ENCODE measurements at regions not wholly inside any gene's neighbourhood (a gene's known extent, or its start where the extent isn't known, plus 50 kb on each side); places are given as distances from the start of the nearest gene placed in this dataset.
A peak's percentile ranks its signal among the peaks of the same experiment; 100 is the strongest.

DNA sequence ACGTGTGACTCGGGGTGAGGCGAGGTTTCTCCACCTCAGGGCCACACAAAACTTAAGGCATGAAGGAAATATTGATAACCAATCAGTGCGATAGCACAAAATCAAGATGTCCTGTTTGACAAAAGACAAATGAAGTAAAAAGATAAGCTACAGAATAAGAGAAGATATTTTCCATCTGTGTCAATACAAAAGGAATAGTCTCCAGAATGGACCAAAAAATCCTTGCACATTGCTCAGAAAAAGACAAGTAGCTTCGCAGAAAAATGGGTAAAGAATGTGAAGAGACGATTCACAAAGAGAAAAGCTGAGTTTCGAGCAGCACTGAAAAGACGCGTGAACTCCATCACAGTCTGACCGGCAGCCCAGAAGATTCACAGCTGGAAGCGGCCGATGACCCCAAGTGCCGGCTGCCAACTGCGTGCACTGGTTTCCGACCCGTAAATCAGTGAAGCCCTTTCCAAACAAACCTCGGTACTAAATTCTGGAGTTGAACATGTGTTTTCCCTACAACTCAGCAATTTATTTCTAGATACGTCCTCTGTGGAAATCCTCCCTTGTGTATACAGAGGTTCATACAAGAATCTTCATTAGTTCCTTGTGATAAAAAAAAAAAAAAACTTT lies 308.4 kb downstream of the BRD1 start:
- no peak for DNase-seq

DNA sequence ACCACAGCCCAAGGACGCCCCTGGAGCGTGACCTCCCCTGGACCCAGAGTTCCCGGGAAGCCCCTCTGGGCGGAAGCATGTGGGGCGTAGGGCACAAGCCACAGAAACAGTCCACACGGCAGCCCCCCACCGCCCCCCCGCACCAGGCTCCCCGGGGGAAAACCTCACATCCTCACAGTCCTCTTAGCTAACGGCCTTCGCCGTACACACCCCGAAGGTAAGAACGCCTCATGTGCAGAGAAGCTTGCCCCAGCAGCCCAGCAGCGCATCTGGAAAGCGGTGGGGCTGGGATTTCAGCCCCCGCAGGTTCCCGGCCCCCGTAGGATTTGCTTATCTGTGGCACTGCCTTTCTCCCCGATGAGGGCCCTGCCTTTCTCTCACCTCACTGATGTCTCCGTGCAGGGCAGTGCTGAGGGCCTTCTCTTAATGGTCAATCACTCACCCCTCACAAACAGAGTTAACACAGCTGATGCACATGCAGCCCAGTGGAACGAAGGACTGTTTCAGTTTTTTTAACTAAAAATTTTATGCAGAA lies 309.2 kb downstream of the BRD1 start:
- no peak for DNase-seq

DNA sequence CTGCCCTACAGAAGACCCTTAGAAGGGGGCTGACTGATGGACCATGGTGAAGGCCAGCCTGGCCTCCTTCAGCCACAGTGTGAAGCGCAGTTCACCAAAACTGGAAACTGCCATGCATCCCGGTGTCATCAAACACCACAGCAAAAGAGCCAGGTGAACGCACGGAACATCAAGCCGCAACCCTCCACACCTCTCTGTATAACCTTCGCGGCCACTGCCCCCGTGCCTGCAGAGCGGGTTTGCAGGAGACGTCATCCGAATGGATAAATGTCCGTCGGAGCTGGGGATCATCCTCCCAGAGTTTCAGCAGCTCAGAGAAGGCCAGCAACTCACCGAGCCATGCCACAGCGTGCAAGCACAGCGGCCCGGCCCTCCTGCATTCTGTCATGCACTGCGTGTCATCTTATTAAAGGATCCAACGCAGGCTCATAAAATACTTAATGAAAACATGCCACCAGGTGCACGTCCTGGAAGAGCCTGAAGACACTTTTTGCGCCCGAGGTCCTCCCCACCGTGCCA lies 309.9 kb downstream of the BRD1 start:
- no peak for DNase-seq

DNA sequence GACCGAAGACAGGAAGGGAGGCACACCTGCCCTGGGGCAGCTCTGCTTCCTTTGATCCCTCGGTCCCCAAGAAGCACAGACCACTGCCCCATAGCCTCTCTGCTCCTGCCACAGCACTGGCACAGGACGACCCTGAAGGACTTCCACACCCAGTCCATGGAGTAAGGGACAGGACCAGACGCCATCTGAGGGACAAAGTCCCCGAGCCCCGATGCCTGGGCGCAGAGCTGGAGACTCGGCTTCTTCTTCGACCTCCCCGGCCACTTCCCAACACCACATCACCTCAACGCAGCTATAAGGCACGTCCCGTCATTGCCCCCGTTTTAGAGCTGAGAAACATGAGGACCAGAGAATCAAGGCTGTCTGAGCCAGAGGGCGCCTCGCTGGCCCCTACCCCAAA lies 310.5 kb downstream of the BRD1 start:
- DNase-seq: no peak

DNA sequence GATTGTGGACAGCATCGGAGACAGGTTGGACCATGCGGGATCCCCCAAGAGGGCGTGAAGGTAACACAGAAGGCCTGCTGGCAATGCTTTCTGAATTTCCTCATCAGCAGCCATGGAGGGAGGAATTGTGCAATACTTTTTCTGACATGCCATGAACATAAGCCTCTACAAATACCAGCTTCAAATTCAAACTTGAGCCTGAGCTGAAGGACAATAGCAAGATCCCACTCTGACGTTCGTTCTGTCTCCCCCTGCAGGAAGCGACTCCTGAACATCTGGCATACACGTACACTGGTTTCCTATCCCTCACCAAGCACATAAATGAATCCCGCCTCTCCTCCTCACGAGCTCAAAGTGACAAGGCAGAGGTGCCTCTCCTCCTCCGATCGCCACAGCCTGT lies 312.2 kb downstream of the BRD1 start:
- no peak for DNase-seq

DNA sequence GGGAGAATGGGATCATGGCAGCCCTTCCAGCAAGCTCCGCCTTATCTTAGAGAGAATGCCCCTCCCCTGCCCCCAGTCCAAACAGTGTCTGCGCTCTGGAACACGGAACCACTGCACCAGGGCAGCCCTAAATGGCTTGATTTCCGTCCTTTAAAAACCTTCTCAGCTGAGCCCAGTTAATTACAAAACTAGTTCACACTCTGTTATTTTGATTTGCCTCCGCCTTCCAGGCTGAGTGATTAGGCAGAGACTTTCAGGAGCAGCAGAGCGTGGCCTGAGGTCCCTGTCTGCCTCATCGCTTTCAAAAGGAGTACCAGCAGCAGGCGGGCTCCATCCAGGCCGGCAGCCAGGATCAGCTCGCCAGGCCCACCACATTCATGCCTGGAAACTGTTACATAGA lies 313.0 kb downstream of the BRD1 start:
- DNase-seq: no peak

DNA sequence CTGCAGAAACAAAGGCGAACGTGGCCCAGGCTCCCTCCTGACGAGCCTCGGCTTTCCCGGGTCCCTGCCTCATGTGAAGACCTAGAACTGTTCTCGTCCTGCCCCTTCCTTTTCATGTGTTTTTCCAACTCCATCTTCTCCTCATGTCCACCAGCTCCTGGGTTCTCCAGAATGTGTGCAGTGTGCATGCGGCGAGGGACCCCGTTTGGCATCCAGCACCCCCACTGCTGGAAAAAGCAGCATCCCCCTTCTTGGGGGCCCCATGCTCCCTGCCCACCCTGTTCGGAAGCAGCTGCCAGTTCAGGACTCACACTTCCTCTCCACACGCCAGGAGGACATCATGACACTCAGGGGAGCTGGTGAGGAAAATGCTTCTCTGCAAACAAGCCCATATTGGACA lies 313.5 kb downstream of the BRD1 start:
- DNase-seq: no peak

DNA sequence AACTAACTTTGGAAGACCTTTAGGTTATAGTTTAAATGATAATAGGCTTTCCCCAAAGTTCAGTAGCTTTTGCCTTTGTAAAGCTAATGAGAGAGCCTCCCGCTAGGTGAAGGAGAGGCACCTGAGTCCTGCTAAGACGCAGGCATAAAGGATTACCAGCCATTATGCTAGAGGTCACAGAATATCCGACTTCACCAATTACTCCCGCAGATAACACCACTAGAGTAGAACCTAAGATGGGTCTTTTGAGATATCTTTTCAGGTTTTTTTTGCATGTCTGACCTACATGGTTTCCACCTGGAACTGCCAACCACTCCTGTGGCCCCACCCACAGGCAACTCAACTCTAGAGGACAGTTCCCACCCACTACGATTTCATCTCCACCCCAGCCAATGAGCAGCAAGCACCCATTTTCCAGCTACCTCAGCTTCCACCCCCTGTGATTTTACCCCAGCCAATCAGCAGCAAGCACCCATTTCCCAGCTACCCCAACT lies 314.3 kb downstream of the BRD1 start:
- DNase-seq: no peak

DNA sequence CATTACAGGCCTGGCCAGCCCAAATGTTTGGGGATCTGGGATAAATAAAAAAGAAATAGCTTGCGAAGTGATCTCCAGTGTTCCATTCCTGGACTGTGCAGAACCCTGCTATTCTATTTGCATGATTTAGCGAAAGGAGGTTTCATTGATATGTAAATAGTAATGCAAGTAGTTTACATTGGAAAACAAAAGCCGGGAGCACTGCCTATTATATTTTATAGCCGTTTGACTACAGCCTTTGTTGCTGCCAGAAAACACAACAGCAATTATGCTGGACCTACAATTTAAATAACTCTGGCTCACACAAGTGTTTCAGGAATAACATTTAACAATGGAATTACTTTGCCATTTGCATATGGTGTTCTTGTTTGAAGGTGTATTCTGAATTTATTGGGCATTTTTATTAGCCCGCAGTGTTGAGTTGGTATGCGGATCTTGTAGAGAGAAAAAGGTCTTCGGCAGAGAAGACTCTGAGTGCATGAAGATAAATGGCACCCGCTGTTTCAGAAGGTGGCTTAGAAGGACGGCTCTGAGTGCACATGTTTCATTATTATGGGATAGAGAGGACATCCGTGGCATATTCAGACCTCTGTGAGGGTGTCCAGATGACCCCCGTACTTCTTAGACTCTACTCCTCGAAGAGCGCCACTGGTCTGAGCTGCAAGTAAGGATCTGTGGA lies 315.0 kb downstream of the BRD1 start:
- DNase-seq: no peak

DNA sequence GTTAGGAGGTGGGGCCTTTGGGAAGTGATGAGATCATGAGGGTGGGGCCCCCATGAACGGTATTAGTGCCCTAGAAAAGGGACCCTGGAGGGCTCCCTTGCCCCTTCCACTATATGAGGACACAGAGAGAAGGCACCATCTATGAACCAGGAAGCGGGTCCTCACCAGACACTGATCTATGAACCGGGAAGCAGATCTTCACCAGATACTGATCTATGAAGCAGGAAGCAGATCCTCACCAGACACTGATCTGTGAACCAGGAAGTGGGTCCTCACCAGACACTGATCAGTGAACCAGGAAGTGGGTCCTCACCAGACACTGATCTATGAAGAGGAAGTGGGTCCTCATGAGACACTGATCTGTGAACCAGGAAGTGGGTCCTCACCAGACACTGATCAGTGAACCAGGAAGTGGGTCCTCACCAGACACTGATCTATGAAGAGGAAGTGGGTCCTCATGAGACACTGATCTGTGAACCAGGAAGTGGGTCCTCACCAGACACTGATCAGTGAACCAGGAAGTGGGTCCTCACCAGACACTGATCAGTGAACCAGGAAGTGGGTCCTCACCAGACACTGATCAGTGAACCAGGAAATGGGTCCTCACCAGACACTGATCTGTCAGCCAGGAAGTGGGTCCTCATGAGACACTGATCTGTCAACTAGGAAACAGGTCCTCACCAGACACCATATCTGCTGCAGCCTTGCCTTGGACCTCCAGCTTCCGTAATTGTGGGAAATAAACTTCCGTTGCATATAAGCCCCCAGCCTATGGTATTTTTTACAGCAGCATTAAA lies 316.1 kb downstream of the BRD1 start:
- peak; percentile 6 to 12 for DNase-seq

DNA sequence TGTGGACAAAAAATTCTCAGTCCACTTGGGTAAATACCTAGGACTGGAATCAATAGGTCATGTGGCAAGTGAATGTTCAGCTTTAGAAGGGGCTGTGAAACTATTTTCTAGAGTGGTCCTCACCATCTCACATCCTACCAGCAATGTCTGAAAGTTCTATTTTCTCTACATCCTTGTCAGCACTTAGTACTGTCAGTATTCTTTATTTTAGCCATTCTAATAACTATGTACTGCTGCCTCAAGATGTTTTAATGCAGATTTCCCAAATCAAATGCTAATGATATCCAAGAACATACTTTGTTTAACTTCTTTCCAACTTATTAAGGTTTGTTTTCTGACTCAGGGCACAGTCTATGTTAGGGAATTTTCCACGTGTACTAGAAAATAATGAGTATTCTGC lies 317.0 kb downstream of the BRD1 start:
- DNase-seq: no peak

DNA sequence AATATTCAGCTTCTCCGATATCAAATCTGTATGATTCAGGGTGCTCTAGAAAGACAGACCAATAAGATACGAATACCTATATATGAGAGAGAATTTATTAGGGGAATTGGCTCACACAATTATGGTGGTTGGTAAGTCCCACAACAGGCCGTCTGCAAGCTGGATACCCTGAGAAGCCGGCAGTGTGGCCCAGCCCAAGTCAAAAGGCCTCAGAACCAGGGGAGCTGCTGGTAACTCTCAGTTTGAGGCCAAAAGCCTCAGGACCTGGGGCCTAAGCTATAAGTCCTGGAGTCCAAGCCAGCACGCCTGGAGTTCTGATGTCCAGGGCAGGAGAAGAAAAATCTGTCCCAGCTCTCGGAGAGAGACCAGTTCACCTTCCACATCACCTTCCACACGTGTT lies 318.7 kb downstream of the BRD1 start:
- no peak for DNase-seq

DNA sequence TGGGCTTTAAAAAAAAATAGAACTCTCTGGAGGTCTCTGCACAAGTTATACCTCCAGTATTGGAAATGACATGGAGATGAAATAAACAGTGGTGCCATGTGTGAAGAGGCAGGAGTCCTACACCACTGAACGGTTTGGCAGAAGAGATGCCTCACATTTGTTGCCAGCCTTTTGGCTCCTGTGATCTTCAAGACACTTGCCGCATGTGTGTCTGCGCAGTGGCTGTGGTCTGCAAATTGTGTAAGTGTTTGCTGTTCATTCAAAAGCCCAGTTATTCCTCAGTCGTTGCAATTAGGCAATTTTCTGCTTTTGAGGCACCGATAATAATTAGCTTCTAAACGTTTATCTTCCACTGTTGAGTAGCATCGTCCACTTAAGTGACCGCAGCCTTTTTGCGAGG lies 319.1 kb downstream of the BRD1 start:
- no peak for DNase-seq

DNA sequence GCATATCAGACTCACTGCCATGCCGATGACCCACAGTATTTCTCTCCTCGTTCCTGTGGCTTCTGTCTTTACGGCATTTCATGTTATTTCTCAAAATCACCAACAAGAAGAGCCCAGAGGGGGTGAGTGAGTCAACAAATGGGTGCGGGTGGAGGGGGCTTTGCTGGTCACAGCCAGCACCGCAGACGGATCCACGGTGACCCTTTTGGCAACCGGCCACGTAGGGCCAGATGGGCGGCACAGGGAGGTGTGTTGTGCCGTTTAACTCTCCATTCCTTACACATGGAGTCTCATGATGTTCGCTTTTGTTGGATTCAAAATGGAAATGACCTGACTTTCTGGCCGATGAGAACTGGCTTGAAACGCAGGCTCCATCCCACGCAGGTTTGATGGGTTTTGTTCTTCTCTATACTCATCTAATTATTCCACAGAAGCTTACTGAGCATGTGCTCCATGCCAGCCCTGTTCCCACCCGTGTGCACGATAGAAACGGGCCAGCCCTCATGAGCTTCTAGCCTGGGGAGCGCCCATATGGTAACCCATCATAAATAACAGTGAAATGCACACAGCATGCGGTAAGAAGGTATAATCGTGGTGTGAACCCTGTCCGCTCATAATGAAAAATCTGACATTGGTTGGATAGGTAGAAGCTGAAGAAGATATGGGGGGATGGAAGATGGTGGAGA lies 319.9 kb downstream of the BRD1 start:
- no peak for DNase-seq

DNA sequence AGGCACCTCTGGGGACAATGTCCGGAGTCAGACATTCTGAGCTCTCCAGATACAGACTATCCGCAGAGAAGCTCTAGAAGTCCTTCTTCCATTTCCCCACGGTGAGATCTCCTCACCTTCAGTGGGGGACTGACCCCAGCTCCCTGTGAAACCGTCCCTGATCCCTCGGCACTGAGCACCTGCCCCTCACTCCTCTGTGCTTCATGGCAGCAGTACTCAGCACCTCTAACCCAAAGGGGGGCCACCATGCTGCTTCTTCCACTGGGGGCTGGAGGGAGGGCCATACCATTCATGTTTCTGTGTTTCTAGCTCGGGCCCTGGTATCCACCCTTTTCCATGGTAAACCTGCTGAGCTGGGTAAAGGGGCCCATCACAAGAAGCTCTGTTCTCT lies 321.7 kb downstream of the BRD1 start:
- DNase-seq: no peak

DNA sequence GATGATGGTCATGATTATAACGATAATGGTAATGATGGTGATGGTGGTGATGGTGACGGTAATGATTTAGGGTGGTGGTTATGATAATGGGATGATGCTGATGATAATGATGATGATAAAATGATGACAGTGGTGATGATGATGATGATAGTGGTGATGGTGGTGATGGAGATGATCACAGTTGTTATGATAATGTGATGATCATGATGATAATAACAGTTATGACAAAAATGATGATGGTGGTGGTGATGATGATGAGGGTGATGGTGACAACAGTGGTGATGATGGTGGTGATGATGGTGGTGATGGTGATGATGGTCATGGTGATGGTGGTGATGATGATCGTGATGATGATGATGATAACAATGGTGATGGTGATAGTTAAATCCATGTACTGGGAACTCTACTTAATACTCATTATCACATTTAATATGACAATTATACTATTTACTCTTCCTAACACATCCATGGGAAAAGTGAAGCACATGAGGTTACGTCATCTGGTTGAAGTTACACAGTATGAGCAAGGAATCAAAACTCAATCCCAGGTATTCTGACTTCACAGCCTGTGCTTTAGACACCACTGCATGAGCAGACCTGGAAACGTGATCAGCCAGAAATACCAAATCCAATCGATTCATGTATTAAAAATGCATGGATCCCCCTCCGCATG lies 322.2 kb downstream of the BRD1 start:
- DNase-seq: no peak

DNA sequence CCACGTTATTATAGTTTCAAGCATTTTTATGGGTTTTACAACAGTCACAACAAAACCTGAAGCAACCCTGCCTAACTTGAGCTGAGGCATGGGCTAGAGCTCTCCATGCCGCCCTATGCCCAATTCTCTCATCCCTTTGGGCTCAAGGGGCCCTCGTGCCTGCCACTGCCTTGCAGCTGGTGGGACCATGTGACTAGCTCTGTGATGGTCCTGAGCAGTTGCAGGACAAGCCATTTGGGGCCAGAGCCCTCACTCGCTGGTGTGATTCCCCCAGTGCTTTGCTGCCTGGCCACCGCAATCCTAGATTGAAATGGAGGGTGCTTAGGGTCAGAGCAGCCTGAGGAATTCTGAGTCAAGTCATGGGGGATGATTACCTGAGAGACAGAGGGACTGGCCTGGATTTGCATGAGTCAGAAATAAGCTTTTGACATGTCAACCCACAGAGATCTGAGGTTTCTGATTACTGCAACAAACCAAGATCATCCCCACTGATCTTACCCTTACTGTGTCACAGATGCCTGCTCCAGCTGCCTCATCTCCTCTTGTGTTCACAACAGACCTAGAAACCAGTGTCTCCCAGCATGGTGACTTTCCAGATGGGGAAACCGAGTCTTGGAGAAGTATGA lies 323.7 kb downstream of the BRD1 start:
- DNase-seq: no peak

DNA sequence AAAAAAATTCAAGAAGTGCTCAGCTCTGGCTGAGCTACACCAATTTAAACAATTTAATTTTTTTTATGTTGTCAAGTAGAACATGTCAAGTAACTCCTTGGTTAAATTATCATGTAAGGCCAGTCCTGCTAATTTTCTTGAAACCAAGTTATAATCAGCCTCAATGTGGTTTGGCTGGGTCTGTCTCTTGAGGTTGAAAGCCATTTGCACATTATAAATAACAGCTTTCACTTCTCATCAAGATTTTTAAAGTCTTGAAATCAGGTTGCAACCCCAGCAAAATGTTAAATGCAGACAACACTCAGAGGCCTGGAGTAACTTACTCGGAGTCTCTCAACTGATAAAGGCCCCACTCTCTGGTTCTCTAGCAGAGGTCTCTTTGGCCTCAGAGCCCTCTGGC lies 324.4 kb downstream of the BRD1 start:
- no peak for DNase-seq

DNA sequence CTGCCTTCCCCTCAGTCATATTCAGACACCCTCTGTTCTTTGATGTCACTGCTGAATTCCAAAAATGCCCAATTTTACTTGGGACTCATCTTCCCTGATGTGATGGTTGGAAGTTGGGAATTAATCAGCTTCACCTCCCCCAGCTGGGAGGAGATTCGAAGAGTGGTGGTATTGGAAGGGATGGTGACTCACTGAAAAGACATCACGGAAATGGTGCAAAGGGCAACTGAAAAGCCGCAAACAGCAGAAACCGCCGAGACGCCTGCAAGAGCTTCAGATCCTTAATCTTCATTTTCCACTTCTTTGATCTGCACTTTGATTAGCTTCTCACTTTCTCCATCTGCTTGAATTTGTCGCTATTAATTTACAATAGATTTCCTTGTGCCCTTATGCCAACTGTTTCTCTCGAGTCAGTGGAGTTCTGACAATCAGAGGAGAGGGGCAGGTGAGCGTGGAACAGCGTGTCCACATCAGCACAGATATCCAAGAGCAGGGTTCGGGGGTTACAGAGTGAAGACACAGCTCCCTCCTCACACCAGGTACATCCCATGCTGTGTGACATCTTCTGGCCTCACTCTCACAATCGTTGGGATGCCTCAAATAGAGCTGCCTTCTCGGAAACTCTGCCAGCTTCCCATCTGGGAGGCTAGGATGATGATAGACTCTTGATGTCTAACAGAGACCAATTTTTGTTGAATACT lies 325.4 kb downstream of the BRD1 start:
- peak in 1 of 2 donors; percentile 3 for DNase-seq

DNA sequence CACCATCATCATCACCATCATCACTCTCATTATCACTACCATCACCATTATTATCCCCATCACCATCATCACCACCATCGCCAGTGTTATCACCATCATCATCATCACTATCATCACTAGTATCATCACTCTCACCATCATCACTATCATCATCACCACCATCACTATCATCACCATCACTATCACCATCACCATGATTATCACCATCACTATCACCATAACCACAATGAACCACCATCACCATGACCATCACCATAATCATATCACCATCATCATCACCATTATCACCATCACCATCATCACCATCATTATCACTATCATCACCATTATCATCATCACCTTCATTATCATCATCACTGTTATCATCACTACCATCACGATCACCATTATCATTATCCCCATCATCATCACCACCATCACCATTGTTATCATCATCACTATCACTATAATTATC lies 326.7 kb downstream of the BRD1 start:
- no peak for DNase-seq

DNA sequence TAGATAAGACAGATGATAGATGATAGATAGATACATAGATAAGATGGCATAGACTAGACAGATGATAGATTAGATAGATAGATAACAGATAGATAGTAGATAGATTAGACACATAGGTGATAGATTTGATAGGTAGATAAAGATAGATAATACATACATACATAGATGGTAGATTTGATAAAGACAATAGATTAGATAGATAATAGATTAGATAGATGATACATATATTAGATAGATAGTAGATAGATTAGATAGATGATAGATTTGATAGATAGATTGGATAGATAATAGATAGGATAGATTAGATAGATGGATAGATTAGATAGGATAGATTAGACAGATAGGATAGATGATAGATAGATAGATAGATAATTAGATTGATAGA lies 327.6 kb downstream of the BRD1 start:
- no peak for DNase-seq
